Islet precursor cell (in vitro differentiated cells): ENCODE measurements at regions not wholly inside any gene's neighbourhood (a gene's known extent, or its start where the extent isn't known, plus 50 kb on each side); places are given as distances from the start of the nearest gene placed in this dataset.
"Not testable (repeated sequence)": the region's sequence is repeated elsewhere in the genome, so short reads cannot be mapped to it uniquely, and the experiment has no call there.

Source experiments
- DNase-seq: peaks from one replicate; pipeline ENCODE4 v3.0.0-alpha.2; 2018

GRCh38 chr9:7739595-7739994, 60.0 kb downstream of the DMAC1 start:
- no peak for DNase-seq

GRCh38 chr9:7735311-7735710, 64.3 kb downstream of the DMAC1 start:
- DNase-seq, result no peak

GRCh38 chr9:7730164-7730445, 69.5 kb downstream of the DMAC1 start:
- no peak for DNase-seq

GRCh38 chr9:7729371-7730163, 70.0 kb downstream of the DMAC1 start:
- no peak for DNase-seq

GRCh38 chr9:7721291-7721690, 78.3 kb downstream of the DMAC1 start:
- no peak for DNase-seq

GRCh38 chr9:7713088-7713487, 86.5 kb downstream of the DMAC1 start:
- not testable (repeated sequence) for DNase-seq

- DNase-seq, result no peak
Observed at GRCh38 chr9:7710686-7711085, 88.9 kb downstream of the DMAC1 start.

GRCh38 chr9:7707934-7708333, 91.6 kb downstream of the DMAC1 start:
- DNase-seq, result no peak

- DNase-seq, result no peak
Observed at GRCh38 chr9:7704543-7704942, 95.0 kb downstream of the DMAC1 start.

- no peak for DNase-seq
Observed at GRCh38 chr9:7691909-7692308, 107.7 kb downstream of the DMAC1 start.

- DNase-seq, result no peak
Observed at GRCh38 chr9:7690014-7690413, 109.6 kb downstream of the DMAC1 start.

- no peak for DNase-seq
Observed at GRCh38 chr9:7688626-7689025, 111.0 kb downstream of the DMAC1 start.

- peak; percentile 55 for DNase-seq
Observed at GRCh38 chr9:7676609-7677156, 122.9 kb downstream of the DMAC1 start.

GRCh38 chr9:7671847-7672246, 127.7 kb downstream of the DMAC1 start:
- DNase-seq, result no peak

- DNase-seq, result no peak
Observed at GRCh38 chr9:7668541-7668940, 131.0 kb downstream of the DMAC1 start.

- no peak for DNase-seq
Observed at GRCh38 chr9:7665874-7666273, 133.7 kb downstream of the DMAC1 start.

- no peak for DNase-seq
Observed at GRCh38 chr9:7659766-7660165, 139.8 kb downstream of the DMAC1 start.

GRCh38 chr9:7656636-7657035, 142.9 kb downstream of the DMAC1 start:
- no peak for DNase-seq

GRCh38 chr9:7653262-7653661, 146.3 kb downstream of the DMAC1 start:
- DNase-seq, result no peak

GRCh38 chr9:7640231-7640630, 159.3 kb downstream of the DMAC1 start:
- DNase-seq, result no peak

GRCh38 chr9:7639471-7639870, 160.1 kb downstream of the DMAC1 start:
- DNase-seq, result no peak

GRCh38 chr9:7636838-7637467, 162.6 kb downstream of the DMAC1 start:
- no peak for DNase-seq

- DNase-seq, result no peak
Observed at GRCh38 chr9:7636309-7636708, 163.3 kb downstream of the DMAC1 start.

- peak; percentile 76 for DNase-seq
Observed at GRCh38 chr9:7626571-7627029, 173.0 kb downstream of the DMAC1 start.

- DNase-seq, result no peak
Observed at GRCh38 chr9:7622481-7622880, 177.1 kb downstream of the DMAC1 start.
